ENCODE measurements at regions not wholly inside any gene's neighbourhood (a gene's known extent, or its start where the extent isn't known, plus 50 kb on each side); places are given as distances from the start of the nearest gene placed in this dataset.

DNA sequence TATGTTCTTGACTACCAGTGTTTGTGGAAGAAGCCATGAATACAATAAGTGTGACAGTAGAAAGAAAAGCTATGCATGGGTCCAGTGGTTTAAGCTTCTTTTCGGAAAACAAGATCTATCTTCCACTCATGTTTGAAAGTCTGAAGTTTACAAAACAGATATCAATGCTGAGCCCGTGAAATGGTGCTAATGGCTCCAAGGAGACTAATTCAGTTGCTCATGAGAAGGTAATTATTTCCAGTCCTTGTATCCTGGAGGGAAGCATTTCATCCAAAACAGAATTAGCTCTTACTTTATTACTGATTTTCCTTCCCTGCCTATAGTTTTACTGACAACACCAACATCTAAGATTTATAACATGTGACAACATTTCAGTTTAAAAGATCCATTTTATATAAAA is 1364.9 kb downstream of the PCDH9 start:
- TF ChIP-seq CTCF (IDR thresholded peaks at IDR 0.05; ENCODE audit: low read depth, low read length, missing input control) (no peak), HNF4G (IDR thresholded peaks at IDR 0.05) (no peak), RAD21 (IDR thresholded peaks at IDR 0.05) (no peak), FOXA1 (IDR thresholded peaks at IDR 0.05) (no peak)

Measured in liver (tissue), 3 donors.